ENCODE measurements at regions not wholly inside any gene's neighbourhood (a gene's known extent, or its start where the extent isn't known, plus 50 kb on each side); places are given as distances from the start of the nearest gene placed in this dataset.

DNA sequence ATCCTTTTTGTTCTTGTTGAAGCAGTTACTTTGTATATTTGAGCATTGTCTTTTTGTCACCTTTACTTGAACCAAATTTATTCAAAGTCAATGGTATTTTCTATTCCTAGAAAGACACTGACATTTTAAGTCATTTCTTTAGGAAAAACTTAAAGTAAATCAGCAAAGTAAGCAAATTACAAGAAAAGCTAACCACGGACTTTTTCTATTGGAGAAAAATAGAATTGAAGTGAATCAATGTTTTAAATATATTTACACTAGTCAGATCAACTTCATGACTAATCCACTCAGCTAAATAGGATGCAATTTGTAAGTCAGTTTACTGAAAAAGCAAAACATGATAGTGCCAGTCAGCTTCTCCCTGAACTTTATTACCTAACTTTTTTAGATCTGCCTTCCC is 733.8 kb upstream of the ALCAM start:
- no peaks in the 10 kb centered on the region for H3K4me1 ChIP-seq (ENCODE audit: insufficient read depth)
- H3K27ac ChIP-seq = no peak overlapping the region
- no peaks in the 10 kb centered on the region for H3K27me3 ChIP-seq
- WGBS (ENCODE audit: low lambda C conversion rate, missing lambda C conversion rate) = 63% methylated on average over 1 of the region's 1 CpG
- H3K9me3 ChIP-seq (ENCODE audit: low read depth) = no peaks in the 10 kb centered on the region
- TF ChIP-seq EZH2phosphoT487 (IDR thresholded peaks at IDR 0.05; ENCODE audit: low read depth, severe bottlenecking, unreplicated experiment) (no peak), EZH2 (IDR thresholded peaks at IDR 0.05; ENCODE audit: borderline replicate concordance) (no peak)
- TF ChIP-seq, protein P1, sequence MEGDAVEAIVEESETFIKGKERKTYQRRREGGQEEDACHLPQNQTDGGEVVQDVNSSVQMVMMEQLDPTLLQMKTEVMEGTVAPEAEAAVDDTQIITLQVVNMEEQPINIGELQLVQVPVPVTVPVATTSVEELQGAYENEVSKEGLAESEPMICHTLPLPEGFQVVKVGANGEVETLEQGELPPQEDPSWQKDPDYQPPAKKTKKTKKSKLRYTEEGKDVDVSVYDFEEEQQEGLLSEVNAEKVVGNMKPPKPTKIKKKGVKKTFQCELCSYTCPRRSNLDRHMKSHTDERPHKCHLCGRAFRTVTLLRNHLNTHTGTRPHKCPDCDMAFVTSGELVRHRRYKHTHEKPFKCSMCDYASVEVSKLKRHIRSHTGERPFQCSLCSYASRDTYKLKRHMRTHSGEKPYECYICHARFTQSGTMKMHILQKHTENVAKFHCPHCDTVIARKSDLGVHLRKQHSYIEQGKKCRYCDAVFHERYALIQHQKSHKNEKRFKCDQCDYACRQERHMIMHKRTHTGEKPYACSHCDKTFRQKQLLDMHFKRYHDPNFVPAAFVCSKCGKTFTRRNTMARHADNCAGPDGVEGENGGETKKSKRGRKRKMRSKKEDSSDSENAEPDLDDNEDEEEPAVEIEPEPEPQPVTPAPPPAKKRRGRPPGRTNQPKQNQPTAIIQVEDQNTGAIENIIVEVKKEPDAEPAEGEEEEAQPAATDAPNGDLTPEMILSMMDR (IDR thresholded peaks at IDR 0.05; ENCODE audit: poor library complexity) = no peak
- H3K4me2 ChIP-seq = no peak overlapping the region
- H3K4me3 ChIP-seq = no peak overlapping the region
- H2AFZ ChIP-seq = no peak overlapping the region
- H3K9me2 ChIP-seq (replicated peaks; ENCODE audit: insufficient read depth) = no peaks in the 10 kb centered on the region
- peaks cover 2% of the 10 kb centered on the region for H3K36me3 ChIP-seq (replicated peaks; ENCODE audit: insufficient read depth, low read depth)
- no peaks in the 10 kb centered on the region for H3K79me2 ChIP-seq
- no peaks in the 10 kb centered on the region for H4K20me1 ChIP-seq (ENCODE audit: insufficient read depth, poor library complexity, severe bottlenecking)
- no peak for DNase-seq (ENCODE audit: low spot score)

DNA sequence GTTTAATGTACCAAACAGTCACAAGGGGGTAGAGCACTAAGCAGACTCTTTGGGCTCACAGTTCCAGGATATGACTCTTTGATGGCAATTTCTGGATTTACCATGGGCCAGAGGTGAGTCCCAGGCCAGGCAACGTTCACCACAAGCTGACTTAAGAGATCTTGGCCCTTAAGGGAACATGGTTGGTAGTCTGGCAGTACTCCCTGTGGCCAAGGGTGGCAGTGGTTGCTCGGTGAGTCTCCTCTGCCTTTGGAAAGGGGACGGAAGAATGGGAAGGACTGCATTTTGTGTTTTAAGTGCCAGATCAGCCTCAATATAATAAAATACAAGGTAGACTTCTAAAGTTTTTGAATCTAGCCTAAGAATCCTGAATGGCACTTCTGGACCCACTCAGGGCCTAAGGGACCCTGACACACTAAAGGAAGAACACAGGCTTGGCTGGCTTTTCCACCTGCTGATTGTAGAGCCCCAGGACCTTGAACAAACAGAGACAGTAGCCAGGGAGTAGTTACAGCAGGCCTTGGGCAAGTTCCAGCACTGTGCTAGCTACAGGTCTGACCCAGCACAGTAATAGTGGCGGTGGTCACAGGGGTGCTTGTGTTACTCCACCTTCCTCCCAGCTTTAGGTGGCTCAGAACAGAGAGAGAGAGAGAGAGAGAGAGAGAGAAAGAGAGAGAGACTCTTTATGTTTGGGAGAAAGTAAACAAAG is 730.7 kb upstream of the ALCAM start:
- Histone ChIP-seq H3K4me3 (no peak overlapping the region), H4K20me1 (ENCODE audit: insufficient read depth, poor library complexity, severe bottlenecking) (no peaks in the 10 kb centered on the region), H3K27me3 (no peaks in the 10 kb centered on the region), H3K9me2 (replicated peaks; ENCODE audit: insufficient read depth) (no peaks in the 10 kb centered on the region), H3K4me2 (no peak overlapping the region), H3K27ac (no peak overlapping the region), H3K4me1 (ENCODE audit: insufficient read depth) (no peaks in the 10 kb centered on the region), H3K9me3 (ENCODE audit: low read depth) (no peaks in the 10 kb centered on the region), H3K36me3 (replicated peaks; ENCODE audit: insufficient read depth, low read depth) (peaks cover 2% of the 10 kb centered on the region), H2AFZ (no peak overlapping the region), H3K79me2 (no peaks in the 10 kb centered on the region)
- no peak for DNase-seq (ENCODE audit: low spot score)
- 86% methylated on average over 4 of the region's 4 CpGs for WGBS (ENCODE audit: low lambda C conversion rate, missing lambda C conversion rate)
- TF ChIP-seq, protein P1 (IDR thresholded peaks at IDR 0.05; ENCODE audit: poor library complexity) = no peak
- TF ChIP-seq EZH2phosphoT487 (IDR thresholded peaks at IDR 0.05; ENCODE audit: low read depth, severe bottlenecking, unreplicated experiment) (no peak), EZH2 (IDR thresholded peaks at IDR 0.05; ENCODE audit: borderline replicate concordance) (no peak)

DNA sequence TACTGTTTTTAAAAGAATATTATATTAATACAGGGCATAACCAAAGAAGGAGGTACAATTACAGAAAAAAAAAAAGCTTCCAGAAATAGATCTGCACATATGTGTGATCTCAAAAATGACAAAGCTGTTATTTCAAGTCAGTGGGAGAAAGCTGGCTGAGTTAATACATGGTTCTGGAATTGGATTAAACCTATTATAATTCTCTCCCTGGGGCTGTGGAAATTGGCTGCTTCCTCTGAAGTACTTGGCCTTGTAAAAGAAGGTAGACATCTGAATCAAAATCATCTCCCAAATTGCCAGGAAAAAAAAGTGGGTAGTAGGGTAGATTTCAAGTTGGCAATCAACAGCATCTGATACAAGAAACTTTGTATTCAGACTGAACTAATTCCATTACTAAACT is 723.9 kb upstream of the ALCAM start:
- no peak overlapping the region for H3K27ac ChIP-seq
- no peak overlapping the region for H3K4me2 ChIP-seq
- no peak overlapping the region for H3K4me3 ChIP-seq
- no peaks in the 10 kb centered on the region for H3K9me2 ChIP-seq (replicated peaks; ENCODE audit: insufficient read depth)
- TF ChIP-seq, protein P1 (IDR thresholded peaks at IDR 0.05; ENCODE audit: poor library complexity) = no peak
- TF ChIP-seq EZH2phosphoT487 (IDR thresholded peaks at IDR 0.05; ENCODE audit: low read depth, severe bottlenecking, unreplicated experiment) = no peak
- no peak for TF ChIP-seq EZH2 (IDR thresholded peaks at IDR 0.05; ENCODE audit: borderline replicate concordance)
- H3K79me2 ChIP-seq = no peaks in the 10 kb centered on the region
- DNase-seq (ENCODE audit: low spot score) = no peak
- no peaks in the 10 kb centered on the region for H3K36me3 ChIP-seq (replicated peaks; ENCODE audit: insufficient read depth, low read depth)
- H3K9me3 ChIP-seq (ENCODE audit: low read depth) = no peaks in the 10 kb centered on the region
- H3K27me3 ChIP-seq = no peaks in the 10 kb centered on the region
- no peaks in the 10 kb centered on the region for H4K20me1 ChIP-seq (ENCODE audit: insufficient read depth, poor library complexity, severe bottlenecking)
- H2AFZ ChIP-seq = no peak overlapping the region
- no peaks in the 10 kb centered on the region for H3K4me1 ChIP-seq (ENCODE audit: insufficient read depth)

DNA sequence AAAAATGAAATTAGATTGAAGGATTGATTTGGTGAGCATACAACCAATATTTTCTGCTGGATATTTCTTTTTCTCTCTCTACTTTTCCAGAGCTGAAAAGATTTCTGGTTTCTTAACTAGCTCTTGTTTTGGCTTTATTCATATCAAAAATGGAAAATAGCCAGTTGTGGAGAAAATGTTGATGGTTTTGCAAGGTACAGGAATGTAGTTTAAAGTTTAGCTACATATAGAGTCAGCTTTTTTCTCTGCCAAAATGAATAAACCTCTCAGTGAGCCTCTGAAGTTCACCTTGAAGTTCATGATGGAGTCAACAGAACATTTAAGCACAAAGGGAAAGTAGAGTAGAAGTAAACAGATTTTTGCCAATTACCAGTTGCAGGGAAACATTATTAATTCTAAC is 720.5 kb upstream of the ALCAM start:
- no peaks in the 10 kb centered on the region for H3K79me2 ChIP-seq
- no peak overlapping the region for H3K4me3 ChIP-seq
- H3K4me2 ChIP-seq = no peak overlapping the region
- H3K4me1 ChIP-seq (ENCODE audit: insufficient read depth) = no peaks in the 10 kb centered on the region
- no peak overlapping the region for H2AFZ ChIP-seq
- TF ChIP-seq EZH2phosphoT487 (IDR thresholded peaks at IDR 0.05; ENCODE audit: low read depth, severe bottlenecking, unreplicated experiment) (no peak), EZH2 (IDR thresholded peaks at IDR 0.05; ENCODE audit: borderline replicate concordance) (no peak)
- TF ChIP-seq, protein P1 (IDR thresholded peaks at IDR 0.05; ENCODE audit: poor library complexity) = no peak
- no peak overlapping the region for H3K27ac ChIP-seq
- no peaks in the 10 kb centered on the region for H4K20me1 ChIP-seq (ENCODE audit: insufficient read depth, poor library complexity, severe bottlenecking)
- no peaks in the 10 kb centered on the region for H3K36me3 ChIP-seq (replicated peaks; ENCODE audit: insufficient read depth, low read depth)
- no peak for DNase-seq (ENCODE audit: low spot score)
- H3K9me2 ChIP-seq (replicated peaks; ENCODE audit: insufficient read depth) = no peaks in the 10 kb centered on the region
- no peaks in the 10 kb centered on the region for H3K27me3 ChIP-seq
- H3K9me3 ChIP-seq (ENCODE audit: low read depth) = no peaks in the 10 kb centered on the region
